ENCODE measurements at regions not wholly inside any gene's neighbourhood (a gene's known extent, or its start where the extent isn't known, plus 50 kb on each side); places are given as distances from the start of the nearest gene placed in this dataset.

DNA sequence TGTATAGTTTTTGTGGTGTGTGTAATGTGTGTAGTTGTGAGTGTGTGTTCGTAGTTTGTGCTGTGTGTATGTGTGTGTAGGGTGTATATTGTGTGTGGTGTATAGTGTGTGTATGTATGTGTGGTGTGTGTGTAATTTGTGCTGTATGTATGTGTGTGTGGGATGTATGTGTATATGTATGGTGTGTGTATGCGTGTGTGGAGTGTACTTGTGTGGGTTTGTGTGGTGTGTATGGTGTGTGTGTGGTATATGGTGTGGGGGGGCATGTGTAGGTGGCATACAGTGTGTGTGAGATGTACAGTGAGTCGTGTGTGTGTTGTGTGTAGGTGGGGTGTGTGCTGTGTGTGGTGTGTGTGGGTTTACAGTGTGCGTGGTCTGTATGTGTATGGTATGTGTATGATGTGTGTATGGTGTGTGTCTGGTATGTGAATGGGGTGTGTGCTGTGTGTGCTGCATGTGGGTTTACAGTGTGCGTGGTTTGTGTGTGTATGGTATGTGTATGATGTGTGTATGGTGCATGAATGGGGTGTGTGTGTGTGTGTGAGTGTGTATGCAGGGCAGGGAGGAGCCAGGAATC is 125.2 kb downstream of the GADD45G start:
- Histone ChIP-seq H3K4me3 (no peak overlapping the region), H3K4me1 (replicated peaks in 1 of 2) (peaks cover 15 to 18% of the 10 kb centered on the region in 2 donors), H3K27ac (no peak overlapping the region), H3K36me3 (replicated peaks in 1 of 2) (no peaks in the 10 kb centered on the region), H3K9me3 (replicated peaks in 1 of 3) (no peaks in the 10 kb centered on the region), H3K27me3 (no peaks in the 10 kb centered on the region)
- no peak for DNase-seq
- 76 to 82% (median 78%) methylated on average over 5 of the region's 5 CpGs for WGBS, 4 donors
- intact Hi-C loops (cut with DNase I) = no loop called here
- TF ChIP-seq POLR2A (IDR thresholded peaks at IDR 0.05) = no peak
- TF ChIP-seq, protein P1, sequence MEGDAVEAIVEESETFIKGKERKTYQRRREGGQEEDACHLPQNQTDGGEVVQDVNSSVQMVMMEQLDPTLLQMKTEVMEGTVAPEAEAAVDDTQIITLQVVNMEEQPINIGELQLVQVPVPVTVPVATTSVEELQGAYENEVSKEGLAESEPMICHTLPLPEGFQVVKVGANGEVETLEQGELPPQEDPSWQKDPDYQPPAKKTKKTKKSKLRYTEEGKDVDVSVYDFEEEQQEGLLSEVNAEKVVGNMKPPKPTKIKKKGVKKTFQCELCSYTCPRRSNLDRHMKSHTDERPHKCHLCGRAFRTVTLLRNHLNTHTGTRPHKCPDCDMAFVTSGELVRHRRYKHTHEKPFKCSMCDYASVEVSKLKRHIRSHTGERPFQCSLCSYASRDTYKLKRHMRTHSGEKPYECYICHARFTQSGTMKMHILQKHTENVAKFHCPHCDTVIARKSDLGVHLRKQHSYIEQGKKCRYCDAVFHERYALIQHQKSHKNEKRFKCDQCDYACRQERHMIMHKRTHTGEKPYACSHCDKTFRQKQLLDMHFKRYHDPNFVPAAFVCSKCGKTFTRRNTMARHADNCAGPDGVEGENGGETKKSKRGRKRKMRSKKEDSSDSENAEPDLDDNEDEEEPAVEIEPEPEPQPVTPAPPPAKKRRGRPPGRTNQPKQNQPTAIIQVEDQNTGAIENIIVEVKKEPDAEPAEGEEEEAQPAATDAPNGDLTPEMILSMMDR (IDR thresholded peaks at IDR 0.05) = no peak

DNA sequence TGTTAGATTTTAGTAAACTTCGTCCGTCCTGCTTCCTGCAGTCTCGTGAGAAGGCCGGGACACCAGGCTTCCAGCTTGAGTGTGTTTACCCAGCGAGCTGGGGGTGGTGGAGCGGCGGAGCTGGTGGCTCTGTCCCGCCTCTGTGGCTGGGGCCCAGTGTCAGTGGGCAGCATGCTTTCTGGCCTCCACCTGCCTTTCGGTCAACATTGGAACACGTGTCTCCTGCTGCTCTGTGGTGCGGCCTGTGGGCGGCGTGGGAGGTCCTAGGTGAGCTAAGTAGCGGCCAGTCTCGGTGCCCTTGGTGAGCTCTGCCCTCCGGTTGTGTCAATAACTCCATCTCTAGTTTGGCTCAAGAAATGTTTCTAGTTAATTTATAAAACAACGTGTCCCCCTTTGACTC is 125.9 kb downstream of the GADD45G start:
- Histone ChIP-seq H3K4me1 (replicated peaks in 1 of 2) (peaks cover 15 to 18% of the 10 kb centered on the region in 2 donors), H3K9me3 (replicated peaks in 1 of 3) (no peaks in the 10 kb centered on the region), H3K36me3 (replicated peaks in 1 of 2) (no peaks in the 10 kb centered on the region), H3K4me3 (no peak overlapping the region), H3K27ac (no peak overlapping the region), H3K27me3 (no peaks in the 10 kb centered on the region)
- 92 to 95% (median 94%) methylated on average over 15 to 17 of the region's 17 CpGs for WGBS, 4 donors
- intact Hi-C loops (cut with DNase I) = no loop called here
- no peak for TF ChIP-seq POLR2A (IDR thresholded peaks at IDR 0.05)
- TF ChIP-seq, protein P1 (IDR thresholded peaks at IDR 0.05) = no peak
- no peak for DNase-seq

DNA sequence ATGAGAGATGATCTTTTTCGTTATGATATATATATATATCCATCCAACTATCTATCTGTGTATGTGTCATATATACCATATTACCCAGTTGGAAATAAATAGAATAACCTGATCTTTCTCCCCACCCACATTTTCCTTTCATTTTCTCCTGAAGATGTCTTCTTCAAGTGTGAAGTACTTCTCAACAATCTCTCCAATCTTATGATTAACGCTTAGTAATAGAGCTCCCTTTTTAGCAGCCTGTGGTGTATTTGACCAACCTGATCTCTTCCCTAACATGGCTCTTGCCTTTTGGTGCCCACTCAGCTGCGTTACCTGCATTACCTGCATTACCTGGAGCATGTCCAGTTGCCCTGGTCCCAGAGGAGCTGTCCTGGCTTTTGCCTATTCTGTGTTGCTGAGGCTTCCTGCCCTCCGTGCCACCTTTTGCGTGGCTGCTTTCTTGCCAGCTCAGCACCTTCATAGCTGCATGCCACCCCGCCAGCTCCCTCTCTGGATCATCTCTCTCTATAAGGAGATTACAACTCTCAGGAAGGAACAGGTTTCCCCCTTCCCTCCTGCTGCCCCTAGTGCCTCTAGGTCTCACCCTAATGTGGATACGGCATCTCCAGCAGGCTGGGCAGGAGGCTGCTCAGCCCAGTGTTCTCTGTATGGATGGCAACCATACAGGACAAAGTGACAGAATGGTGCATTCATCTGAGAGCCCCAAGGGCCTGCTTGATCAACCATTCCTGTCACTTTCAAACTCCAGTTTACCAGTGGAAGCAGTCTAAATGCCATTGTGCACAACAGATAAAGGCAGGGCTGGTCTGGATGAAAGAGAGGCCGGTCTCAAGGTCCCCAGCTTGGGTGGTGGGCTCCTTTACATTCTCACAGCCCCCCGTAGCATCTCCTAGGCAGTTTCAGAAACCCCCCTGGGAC is 126.7 kb downstream of the GADD45G start:
- no peak overlapping the region for H3K4me3 ChIP-seq
- H3K27me3 ChIP-seq = no peaks in the 10 kb centered on the region
- 84 to 96% (median 91%) methylated on average over 9 of the region's 9 CpGs for WGBS, 4 donors
- TF ChIP-seq, protein P1 (IDR thresholded peaks at IDR 0.05) = no peak
- no peak for TF ChIP-seq POLR2A (IDR thresholded peaks at IDR 0.05)
- H3K4me1 ChIP-seq (replicated peaks in 1 of 2) = peaks cover 15 to 18% of the 10 kb centered on the region in 2 donors
- DNase-seq = no peak
- intact Hi-C loops (cut with DNase I) = no loop called here
- no peaks in the 10 kb centered on the region for H3K36me3 ChIP-seq (replicated peaks in 1 of 2)
- H3K27ac ChIP-seq = no peak overlapping the region
- no peaks in the 10 kb centered on the region for H3K9me3 ChIP-seq (replicated peaks in 1 of 3)

DNA sequence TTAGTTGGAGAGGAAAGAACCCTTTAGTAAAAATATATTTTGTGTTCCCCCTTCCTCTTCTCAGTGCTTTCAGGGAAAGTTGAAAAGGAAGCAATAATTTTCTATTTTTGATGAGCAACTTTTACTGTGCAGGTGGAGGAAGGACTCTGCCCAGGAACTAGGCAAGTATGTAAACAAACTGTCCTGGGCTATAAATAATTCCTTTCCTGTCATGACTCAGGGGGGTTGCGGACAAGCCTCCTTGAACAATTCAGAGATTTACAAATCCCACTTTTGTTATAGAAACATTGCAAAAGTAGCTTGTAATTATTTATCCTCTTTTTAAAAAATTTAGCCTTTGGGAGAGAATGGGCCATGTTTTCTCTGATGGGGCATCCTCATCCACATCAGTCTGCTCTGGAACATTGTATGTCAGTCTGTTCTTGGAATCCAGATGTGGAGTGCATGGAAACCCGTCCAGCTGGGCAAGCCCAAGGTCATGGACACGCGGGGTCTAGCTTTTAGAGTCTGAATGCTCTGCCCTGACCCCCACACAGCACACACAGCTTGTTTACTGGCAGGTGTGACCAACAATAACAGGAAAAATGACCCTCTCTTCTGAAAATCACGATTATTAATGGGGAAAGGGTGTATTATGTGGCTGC is 127.6 kb downstream of the GADD45G start:
- Histone ChIP-seq H3K4me3 (no peak overlapping the region), H3K4me1 (replicated peaks in 1 of 2) (peaks cover 15 to 18% of the 10 kb centered on the region in 2 donors), H3K9me3 (replicated peaks in 1 of 3) (no peaks in the 10 kb centered on the region), H3K27ac (peak overlapping the region in 2 of 5 donors; percentile 48 to 54), H3K36me3 (replicated peaks in 1 of 2) (no peaks in the 10 kb centered on the region), H3K27me3 (no peaks in the 10 kb centered on the region)
- TF ChIP-seq, protein P1 (IDR thresholded peaks at IDR 0.05) = no peak
- TF ChIP-seq POLR2A (IDR thresholded peaks at IDR 0.05) = no peak
- intact Hi-C loops (cut with DNase I) = no loop called here
- 11 to 26% (median 24%) methylated on average over 5 of the region's 5 CpGs for WGBS, 4 donors
- peak in 2 of 7 donors; percentile 14 to 32 for DNase-seq
